ENCODE measurements at regions not wholly inside any gene's neighbourhood (a gene's known extent, or its start where the extent isn't known, plus 50 kb on each side); places are given as distances from the start of the nearest gene placed in this dataset.

DNA sequence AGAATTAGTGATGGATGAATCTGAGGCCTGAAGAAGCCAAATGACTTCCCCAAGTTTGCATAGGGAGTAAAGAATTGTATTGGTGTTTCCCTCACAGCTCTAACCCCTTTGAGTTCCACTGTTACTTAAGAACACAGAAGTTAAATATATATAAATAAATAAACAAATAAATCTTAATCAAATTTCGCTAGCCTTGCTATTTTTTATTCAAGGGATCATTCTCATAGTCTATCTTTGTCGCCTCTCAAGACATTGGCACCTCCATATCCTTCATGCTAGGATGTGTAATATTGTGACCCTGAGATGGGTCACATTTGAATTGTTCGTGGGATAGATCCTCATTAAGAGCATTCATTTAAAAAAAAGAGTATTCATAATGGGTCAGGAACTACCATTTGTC is 121.3 kb upstream of the HNMT start:
- TF ChIP-seq POLR2A (IDR thresholded peaks at IDR 0.05; ENCODE audit: low read depth) (no peak), CTCF (IDR thresholded peaks at IDR 0.05) (no peak), EP300 (IDR thresholded peaks at IDR 0.05) (no peak), POLR2AphosphoS5 (IDR thresholded peaks at IDR 0.05) (no peak)
- WGBS: 75% methylated on average over 3 of the region's 3 CpGs

DNA sequence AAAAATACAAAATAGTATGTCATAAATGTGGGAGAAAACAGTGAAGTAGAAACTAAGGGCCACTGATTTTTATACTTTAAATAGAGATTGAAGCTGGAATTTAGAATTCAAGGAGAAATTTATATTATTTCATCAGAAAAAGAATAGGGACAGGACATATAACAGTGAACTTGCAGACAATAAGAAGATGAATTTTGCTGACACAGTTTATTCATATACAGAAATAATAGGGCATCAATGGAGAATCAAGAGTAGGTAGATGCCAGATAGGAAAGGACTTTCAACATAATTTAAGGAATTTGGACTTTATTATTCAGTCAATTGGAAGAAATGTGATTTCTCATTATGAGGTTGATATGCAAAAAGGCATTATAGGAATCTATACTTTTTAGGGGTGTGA is 118.9 kb upstream of the HNMT start:
- Histone ChIP-seq H3K9me3 (peaks cover 0 to 6% (median 2%) of the 10 kb centered on the region in 4 donors), H3K27ac (replicated peaks in 1 of 4) (no peak overlapping the region), H3K27me3 (no peaks in the 10 kb centered on the region), H3K36me3 (no peaks in the 10 kb centered on the region), H3K4me3 (no peak overlapping the region), H3K4me1 (no peaks in the 10 kb centered on the region)
- TF ChIP-seq POLR2A (IDR thresholded peaks at IDR 0.05; ENCODE audit: low read depth): no peak
- no peak for TF ChIP-seq CTCF (IDR thresholded peaks at IDR 0.05)
- TF ChIP-seq POLR2AphosphoS5 (IDR thresholded peaks at IDR 0.05): no peak
- TF ChIP-seq EP300 (IDR thresholded peaks at IDR 0.05): no peak
- intact Hi-C loops (cut with DNase I): no loop called here
- no peak for DNase-seq (ENCODE audit: extremely low spot score)

More for the DNA sequence above, 121.3 kb upstream of the HNMT start:
- intact Hi-C loops (cut with DNase I): no loop called here
- Histone ChIP-seq H3K4me3 (no peak overlapping the region), H3K4me1 (no peaks in the 10 kb centered on the region), H3K27ac (replicated peaks in 1 of 4) (no peak overlapping the region), H3K36me3 (no peaks in the 10 kb centered on the region), H3K27me3 (no peaks in the 10 kb centered on the region), H3K9me3 (peaks cover 0 to 6% (median 2%) of the 10 kb centered on the region in 4 donors)
- DNase-seq (ENCODE audit: extremely low spot score): no peak

DNA sequence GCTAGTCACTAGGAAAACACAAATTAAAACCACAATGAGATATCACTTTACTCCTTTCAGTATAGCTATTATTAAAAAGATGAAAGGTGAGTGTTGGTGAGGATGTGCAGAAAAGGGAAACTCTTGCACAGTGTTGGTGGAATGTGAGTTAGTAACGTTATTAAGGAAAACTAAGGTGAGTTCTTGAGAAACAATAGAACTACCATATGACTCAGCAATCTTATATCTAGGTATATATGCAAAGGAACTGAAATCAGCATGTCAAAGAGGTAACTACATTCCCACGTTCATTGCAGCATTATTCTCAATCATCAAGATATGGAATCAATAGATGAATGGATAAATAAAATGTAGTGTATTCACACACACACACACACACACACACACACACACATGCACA is 117.3 kb upstream of the HNMT start:
- no peak for DNase-seq (ENCODE audit: extremely low spot score)
- WGBS: 71% methylated on average over 2 of the region's 2 CpGs
- Histone ChIP-seq H3K27me3 (no peaks in the 10 kb centered on the region), H3K4me1 (no peaks in the 10 kb centered on the region), H3K36me3 (no peaks in the 10 kb centered on the region), H3K9me3 (peaks cover 0 to 6% (median 2%) of the 10 kb centered on the region in 4 donors), H3K4me3 (no peak overlapping the region), H3K27ac (replicated peaks in 1 of 4) (no peak overlapping the region)
- intact Hi-C loops (cut with DNase I): no loop called here
- TF ChIP-seq CTCF (IDR thresholded peaks at IDR 0.05) (no peak), EP300 (IDR thresholded peaks at IDR 0.05) (no peak), POLR2AphosphoS5 (IDR thresholded peaks at IDR 0.05) (no peak), POLR2A (IDR thresholded peaks at IDR 0.05; ENCODE audit: low read depth) (no peak)

DNA sequence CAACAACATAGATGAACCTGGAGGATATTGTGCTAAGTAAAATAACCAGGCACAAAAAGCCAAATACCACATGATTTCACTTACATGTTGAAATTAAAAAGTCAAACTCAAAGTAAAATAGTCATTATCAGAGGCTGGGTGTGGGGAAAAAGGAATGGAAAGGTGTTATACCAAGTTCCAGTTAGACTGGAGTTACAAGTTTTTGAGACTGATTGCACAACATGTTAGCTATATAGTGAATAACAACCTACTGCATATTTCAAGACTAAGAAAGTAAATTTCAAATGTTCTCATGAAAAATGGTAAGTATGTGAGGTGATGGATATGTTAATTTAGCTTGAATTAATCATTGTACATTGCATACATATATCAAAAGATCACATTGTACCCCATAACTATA is 116.8 kb upstream of the HNMT start:
- Histone ChIP-seq H3K4me3 (no peak overlapping the region), H3K36me3 (no peaks in the 10 kb centered on the region)
- no peak for DNase-seq (ENCODE audit: extremely low spot score)

More for the DNA sequence above, 116.8 kb upstream of the HNMT start:
- Histone ChIP-seq H3K27ac (replicated peaks in 1 of 4) (no peak overlapping the region), H3K27me3 (no peaks in the 10 kb centered on the region), H3K9me3 (peaks cover 0 to 6% (median 2%) of the 10 kb centered on the region in 4 donors), H3K4me1 (no peaks in the 10 kb centered on the region)
- intact Hi-C loops (cut with DNase I): no loop called here
- TF ChIP-seq POLR2AphosphoS5 (IDR thresholded peaks at IDR 0.05) (no peak), POLR2A (IDR thresholded peaks at IDR 0.05; ENCODE audit: low read depth) (no peak), EP300 (IDR thresholded peaks at IDR 0.05) (no peak), CTCF (IDR thresholded peaks at IDR 0.05) (no peak)
